ENCODE measurements at regions not wholly inside any gene's neighbourhood (a gene's known extent, or its start where the extent isn't known, plus 50 kb on each side); places are given as distances from the start of the nearest gene placed in this dataset.
"Not testable (repeated sequence)": the region's sequence is repeated elsewhere in the genome, so short reads cannot be mapped to it uniquely, and the experiment has no call there.

DNA sequence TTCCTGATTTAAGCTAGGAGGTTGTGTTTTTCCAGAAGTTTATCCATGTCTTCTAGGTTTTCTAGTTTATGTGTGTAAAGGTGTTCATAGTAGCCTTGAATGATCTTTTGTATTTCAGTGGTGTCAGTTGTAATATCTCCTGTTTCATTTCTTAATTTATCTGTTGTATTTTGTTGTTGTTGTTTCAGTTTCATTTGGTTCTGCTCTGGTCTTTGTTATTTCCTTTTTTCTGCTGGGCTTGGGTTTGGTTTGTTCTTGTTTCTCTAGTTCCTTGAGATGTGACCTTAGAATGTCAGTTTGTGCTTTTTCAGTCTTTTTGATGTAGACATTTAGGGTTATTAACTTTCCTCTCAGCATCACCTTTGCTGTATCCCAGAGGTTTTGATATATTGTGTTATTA lies 62.8 kb downstream of the SCP2D1 start:
- DNase-seq: not testable (repeated sequence)

DNA sequence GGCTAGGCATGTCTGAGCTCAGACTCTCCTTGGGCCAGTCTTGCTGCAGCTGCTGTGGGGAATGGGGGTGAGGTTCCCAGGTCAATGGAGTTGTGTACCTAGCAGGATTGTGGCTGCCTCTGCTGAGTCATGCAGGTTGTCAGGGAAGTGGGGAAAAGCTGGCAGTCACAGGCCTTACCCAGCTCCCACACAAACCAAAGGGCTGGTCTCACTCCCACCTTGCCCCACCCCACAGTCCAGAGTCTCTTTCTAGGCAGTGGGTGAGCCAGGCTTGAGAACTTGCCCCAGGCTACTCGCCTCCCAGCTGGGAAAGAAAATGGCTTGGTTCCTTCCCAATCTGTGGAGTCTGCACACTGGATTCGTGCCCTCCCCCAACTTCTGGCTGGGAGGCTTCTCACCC lies 65.7 kb downstream of the SCP2D1 start:
- no peak for DNase-seq

DNA sequence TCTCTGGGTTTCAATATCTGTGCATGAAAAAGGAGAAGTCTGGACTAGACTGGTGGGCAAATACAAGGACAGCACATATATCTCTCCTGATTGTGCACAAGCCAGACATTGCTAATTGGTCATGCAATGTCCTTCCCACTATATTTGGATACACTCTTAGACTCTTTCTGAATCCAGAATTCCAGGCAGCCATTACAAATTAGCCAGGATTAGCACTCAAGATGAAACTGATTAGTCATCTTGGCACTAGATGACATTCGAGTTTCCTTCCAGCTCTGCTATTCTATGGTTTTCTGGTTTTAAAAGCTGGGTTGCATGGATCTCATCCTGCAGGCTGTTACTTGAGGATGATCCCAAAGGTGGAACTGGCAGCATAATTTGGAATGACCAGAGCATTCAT lies 73.2 kb downstream of the SCP2D1 start:
- no peak for DNase-seq

- no peak for DNase-seq
Measured at GRCh38 chr20:18901980-18902737, 88.6 kb downstream of the SCP2D1 start.

DNA sequence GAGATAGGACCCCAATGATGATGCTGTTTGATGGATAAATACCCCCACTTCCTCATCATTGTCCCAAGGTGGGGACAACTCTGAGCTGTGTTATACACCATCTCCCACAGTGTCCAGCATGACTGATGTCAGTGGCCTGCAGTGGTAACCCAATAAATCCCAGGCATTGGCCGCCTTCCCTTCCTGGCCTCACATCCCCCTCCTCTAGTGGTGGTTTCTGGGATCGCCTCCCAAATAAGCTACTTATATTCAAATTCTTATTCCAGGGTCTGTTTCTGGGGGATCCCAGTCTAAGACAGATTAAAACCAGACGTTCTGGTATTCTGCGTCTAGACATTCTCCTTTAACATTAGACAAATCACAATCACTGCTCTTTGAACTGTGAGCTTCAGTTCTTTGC lies 90.6 kb downstream of the SCP2D1 start:
- no peak for DNase-seq

GRCh38 chr20:18904624-18905023 lies 91.0 kb downstream of the SCP2D1 start:
- DNase-seq: no peak

DNA sequence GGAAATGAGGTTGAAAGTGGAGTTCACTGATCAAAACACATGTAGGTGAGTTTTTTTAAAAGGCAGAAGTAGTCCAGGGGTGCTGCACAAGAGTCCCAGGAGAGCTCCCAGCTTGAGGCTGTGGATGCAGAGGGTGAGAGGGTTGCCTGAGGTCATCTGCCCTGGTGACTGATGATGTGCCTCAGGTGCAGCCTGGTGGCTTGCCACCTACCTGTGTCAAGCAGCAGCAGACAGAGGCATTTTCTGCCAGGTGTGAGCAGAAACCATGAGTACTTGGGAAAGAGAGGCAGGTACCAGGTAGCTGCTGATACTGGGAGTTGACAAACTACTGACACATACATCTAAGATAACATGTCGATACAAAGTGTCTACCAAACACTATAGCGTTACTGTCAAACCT lies 92.5 kb downstream of the SCP2D1 start:
- no peak for DNase-seq

- DNase-seq: no peak
Measured at GRCh38 chr20:18907353-18907752, 93.8 kb downstream of the SCP2D1 start.

DNA sequence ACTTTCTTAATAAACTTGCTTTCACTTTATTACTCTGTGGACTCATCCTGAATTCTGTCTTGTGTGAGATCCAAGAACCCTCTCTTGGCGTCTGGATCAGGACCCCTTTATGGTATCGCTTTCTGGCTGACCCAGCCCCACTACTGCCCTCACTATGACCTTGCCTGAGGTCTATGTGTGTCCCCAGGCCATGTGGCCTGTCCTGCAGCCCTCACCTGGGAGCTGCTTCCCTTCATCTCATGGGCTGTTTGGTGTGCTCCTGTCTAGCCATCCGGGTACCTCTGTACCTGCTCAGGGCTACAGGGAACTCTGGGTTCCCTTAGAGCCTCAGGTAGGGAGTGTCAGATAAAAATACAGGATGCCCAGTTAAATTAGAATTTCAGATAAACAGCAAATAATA lies 94.5 kb downstream of the SCP2D1 start:
- no peak for DNase-seq

DNA sequence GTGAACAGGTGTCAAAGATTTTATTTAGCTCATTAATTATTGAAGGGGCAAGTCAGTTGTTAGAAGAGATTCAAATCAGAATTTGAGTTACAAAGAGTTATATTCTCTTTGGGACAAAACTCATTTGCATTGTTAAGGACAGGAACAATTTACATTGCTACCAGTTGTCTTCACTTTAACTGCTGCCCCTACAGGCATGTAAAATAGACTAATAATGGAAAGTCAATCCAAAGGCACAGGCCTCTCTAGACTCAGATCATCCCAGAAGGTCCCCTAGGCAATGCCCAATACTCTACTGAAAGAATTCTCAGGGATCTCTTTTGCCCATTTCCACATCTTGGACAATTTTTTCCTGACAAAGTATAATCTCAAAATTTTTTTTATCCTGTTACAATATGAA lies 95.7 kb downstream of the SCP2D1 start:
- DNase-seq: no peak

DNA sequence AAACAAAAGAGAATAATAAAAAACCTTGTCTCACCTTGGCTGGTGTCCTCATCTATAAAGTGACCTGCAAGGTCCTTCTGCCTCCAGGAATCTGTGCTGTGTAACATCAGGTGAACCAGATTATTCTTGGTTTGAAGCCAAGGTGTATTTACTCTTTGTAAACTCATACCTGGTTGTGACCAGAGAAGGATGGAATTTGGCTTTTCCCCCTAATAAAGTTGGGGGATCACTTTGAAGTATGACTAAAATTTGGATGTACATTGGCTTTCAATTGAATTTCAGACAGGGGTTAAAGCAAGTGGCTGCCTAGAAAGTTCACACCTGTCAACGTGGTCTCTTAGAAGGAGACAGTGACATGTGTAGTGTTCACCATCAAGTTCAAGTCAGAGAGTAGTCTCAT lies 100.1 kb downstream of the SCP2D1 start:
- no peak for DNase-seq

DNA sequence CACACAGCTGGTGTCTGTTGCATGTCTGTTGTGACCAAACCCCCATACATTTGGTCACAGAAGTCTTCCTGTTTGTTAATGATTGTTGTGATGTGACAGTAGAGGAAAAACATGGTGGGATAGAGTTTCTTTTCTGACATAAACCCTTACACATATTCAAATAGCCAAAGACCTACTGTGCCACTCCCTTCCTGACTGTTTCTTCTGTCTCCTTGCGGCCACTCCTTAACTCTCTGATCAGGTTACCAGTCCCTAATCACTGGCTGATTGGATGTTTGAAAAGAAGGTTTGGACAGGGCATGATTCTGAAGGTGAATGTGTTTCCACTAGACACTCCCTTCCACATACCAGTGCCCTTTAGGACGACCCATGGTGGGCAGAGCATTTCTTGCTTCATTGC lies 101.2 kb downstream of the SCP2D1 start:
- DNase-seq: no peak

DNA sequence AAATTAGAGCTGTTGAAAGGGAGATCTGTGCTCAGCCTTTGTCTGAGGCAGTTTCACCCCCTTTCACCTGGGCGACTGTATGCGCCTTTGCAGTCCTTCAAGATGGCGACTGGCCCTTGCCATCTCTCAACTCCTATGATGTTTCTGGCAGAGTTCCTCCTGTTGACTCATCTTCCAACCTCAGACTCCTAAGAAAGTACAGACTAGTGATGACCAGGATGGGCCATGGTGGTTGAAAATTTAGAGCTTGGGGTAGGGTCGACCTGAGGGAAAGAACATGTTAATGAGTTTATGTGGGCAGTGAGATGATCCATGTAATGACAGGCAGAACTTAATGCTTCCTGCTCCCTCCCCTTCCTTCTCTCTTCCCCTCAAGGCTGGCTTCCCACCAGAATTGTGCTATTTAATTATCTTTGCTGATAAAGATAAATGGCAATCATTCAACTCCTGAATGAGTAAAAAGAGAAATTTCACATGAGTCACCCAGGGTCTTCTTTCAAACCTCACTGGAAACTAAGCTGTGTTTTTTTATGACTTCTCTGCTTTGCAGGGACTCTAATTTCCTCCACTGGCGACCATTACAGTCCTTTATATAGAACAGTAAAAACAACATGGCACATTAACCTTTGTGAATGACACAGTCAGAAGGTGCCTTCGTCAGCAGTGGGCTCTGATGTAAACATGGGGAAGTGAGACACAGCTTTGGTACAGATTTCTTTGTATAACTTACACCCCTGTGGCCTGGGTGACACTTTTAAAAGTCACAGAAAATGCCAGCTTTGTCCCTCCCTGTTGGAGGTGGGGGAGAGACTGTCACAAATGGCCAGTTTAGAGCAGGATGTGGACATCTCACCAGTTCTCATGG lies 103.5 kb downstream of the SCP2D1 start:
- DNase-seq: no peak

DNA sequence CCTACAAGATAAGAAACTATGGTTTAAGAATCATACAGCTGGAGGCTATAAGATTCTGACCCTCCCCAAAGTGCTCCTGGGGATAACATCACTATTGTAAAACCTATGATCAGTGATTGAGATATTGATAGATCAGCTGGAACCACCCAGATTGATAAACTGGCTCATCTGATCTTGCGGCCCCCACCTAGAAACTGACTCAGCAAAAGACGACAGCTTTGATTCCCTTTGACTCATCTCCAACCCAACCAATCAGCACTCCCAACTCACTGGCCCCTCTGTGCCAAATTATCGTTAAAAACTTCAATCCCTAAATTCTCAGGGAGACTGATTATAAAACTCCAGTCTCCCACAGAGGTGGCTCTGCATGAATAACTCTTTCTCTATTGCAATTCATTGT lies 106.4 kb downstream of the SCP2D1 start:
- no peak for DNase-seq

DNA sequence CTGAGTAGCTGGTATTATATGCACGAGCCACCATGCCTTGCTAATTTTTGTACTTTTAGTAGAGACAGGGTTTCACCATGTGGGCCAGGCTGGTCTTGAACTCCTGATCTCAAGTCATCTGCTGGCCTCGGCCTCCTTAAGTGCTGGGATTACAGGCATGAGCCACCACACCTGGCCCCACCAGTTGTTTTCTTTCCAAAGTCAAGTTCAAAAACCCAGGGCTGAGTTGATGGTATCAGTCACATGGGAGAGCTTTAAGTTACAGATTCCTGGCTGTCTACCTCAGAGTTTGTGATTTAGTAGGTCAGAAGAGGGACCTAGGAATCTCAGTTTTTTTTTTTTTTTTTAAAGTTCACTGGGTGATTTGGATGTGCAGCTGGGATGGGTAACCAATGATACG lies 107.7 kb downstream of the SCP2D1 start:
- no peak for DNase-seq

DNA sequence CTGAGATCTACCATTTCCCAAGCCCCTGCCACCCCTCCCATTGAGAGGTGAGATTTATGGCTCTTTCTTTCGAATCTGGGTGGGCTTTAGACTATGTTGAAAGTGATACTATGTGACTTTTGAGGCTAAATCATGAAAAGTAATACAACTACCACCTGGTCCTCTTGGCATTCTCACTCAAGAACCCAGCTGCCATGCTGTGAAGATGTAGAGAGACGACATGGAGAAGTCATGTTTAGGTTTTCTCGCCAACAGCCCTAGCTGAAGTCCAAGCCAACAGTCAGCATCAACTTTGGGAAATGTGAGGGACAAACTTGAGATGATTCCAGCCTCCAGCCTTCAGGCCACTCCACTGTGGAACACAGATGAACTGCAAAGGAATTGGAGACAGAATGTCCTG lies 108.7 kb downstream of the SCP2D1 start:
- DNase-seq: no peak

DNA sequence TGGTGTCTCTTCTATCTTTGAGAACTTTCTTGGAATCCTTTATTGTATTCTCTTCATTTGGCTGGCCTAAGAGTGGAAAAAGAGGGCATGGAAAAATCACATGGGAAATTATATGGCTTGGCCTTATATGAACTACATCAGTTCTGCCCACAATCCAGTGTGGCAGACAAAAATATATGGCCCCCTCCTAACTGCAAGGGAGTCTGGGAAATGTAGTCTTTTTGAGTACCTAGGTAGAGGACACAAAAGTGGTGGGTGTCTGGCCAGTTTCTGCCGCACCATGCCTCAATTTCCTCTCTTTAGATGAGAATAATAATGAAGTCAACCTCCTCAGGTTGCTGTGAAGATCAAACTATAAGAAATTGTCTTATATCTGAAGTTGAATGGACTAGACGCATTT lies 109.3 kb downstream of the SCP2D1 start:
- DNase-seq: no peak

GRCh38 chr20:18926965-18927364 lies 113.4 kb downstream of the SCP2D1 start:
- no peak for DNase-seq

DNA sequence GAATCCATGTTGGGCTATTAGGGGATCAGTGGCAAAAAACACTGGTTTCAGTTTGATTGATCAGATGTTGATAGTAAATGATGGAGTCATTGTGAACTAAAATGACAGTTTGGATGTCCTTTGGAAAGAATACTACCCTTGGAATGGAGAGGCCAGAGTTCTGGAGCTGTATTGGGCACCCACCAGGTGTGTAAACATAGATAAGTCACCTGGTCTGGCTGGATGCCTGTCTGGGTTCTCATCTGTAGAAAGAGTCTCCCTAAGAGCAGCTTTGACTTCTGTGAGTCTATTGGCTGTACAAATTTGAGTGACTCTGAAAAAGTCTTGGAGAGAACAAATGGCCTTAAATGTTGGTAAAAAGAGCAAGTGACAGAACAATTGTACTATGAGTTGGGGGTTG lies 115.0 kb downstream of the SCP2D1 start:
- no peak for DNase-seq

DNA sequence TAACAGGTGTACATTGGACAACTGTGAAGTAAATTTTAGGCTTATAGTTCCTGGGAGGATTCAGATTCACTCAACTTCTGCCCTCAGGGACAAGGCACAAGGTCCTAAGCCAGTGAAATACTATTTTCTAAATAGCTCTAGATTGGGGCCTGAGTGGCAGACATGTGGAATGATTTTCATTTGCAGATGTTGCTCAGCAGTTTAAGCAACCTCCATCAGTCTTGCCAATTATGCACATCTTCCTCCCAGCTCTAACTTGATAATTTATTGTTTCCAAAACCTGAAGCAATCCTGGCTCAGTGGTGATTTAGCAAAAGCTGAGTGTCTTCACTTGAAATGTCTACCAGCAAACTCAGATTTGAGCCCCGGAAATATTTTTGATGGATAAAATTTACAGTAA lies 116.2 kb downstream of the SCP2D1 start:
- no peak for DNase-seq

DNA sequence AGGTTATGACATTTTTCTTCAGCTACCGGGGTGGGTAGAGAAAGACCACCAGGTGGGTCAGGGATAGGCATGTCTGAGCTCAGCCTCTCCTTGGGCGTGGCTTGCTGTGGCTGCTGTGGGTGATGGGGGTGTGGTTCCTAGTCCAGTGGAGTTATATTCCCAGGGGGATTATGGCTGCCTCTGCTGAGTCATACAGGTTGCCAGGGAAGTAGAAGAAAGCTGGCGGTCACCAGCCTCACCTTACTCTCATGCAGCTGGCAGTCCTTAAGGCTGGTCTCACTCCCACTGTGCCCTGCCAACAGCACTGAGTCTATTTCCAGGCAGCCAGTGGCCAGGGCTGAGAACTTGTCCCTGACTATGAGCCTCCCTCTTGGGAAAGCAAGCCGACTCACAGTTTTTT lies 130.0 kb downstream of the SCP2D1 start:
- DNase-seq: no peak

DNA sequence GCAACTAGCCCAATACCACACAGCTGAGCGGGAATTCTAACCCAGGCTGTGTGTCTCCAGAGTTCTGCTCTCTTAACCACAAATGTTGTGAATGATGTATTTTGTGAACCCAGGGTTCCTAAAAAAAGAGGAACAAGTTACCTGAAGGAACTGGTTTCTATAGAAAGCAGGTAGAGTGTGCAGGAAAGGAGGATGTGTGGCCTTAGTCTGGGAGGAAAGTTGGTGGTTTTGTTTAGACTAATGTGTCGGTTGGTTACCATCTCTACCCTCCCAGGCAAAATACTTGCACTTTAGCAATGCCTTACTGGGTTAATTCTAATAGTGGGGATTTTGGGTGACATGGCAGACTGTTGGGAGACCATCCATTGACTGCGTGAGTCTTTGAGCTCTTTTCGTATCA lies 143.3 kb downstream of the SCP2D1 start:
- no peak for DNase-seq

- DNase-seq: no peak
Measured at GRCh38 chr20:18957328-18957727, 143.7 kb downstream of the SCP2D1 start.

- no peak for DNase-seq
Measured at GRCh38 chr20:18971121-18971520, 157.5 kb downstream of the SCP2D1 start.

- no peak for DNase-seq
Measured at GRCh38 chr20:18971574-18971973, 158.0 kb downstream of the SCP2D1 start.
